ENCODE measurements at regions not wholly inside any gene's neighbourhood (a gene's known extent, or its start where the extent isn't known, plus 50 kb on each side); places are given as distances from the start of the nearest gene placed in this dataset.
A peak's percentile ranks its signal among the peaks of the same experiment; 100 is the strongest.

DNA sequence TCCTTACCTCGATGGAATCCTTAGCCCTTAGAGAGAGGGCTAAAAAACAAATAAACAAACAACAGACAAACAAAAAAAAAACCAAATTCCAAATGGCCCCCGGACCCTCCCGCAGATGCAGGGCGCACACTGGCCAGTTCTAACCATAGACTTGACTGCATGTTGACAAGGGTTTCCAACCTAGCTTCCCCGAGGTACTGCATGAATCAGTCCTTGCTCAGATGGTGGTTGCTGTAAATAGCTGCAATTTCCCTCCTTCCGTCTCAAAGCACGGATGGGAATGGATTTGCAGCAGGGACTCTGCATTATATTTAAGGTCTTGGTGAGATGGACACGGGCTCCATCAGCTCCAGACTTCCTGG lies 162.8 kb downstream of the CD47 start:
- H3K9me3 Mint-ChIP-seq (ENCODE audit: unreplicated experiment): peaks cover 3% of the 10 kb centered on the region
- H3K27ac Mint-ChIP-seq (ENCODE audit: low read depth, unreplicated experiment): no peak overlapping the region
- H3K4me1 Mint-ChIP-seq (ENCODE audit: insufficient read depth, unreplicated experiment): no peaks in the 10 kb centered on the region
- intact Hi-C loops (cut with micrococcal nuclease): loop anchor here (5.0 to 10.0 kb wide), 4 partner anchors 73 to 691 kb away; no protein-coding TSS in a partner anchor
- peak; percentile 23 for DNase-seq (ENCODE audit: unreplicated experiment)
- H3K27me3 Mint-ChIP-seq (ENCODE audit: insufficient read depth, unreplicated experiment): no peaks in the 10 kb centered on the region
- no TSS peak for BruUV-seq (replicated peaks)
- TF ChIP-seq, protein P1, sequence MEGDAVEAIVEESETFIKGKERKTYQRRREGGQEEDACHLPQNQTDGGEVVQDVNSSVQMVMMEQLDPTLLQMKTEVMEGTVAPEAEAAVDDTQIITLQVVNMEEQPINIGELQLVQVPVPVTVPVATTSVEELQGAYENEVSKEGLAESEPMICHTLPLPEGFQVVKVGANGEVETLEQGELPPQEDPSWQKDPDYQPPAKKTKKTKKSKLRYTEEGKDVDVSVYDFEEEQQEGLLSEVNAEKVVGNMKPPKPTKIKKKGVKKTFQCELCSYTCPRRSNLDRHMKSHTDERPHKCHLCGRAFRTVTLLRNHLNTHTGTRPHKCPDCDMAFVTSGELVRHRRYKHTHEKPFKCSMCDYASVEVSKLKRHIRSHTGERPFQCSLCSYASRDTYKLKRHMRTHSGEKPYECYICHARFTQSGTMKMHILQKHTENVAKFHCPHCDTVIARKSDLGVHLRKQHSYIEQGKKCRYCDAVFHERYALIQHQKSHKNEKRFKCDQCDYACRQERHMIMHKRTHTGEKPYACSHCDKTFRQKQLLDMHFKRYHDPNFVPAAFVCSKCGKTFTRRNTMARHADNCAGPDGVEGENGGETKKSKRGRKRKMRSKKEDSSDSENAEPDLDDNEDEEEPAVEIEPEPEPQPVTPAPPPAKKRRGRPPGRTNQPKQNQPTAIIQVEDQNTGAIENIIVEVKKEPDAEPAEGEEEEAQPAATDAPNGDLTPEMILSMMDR (IDR thresholded peaks at IDR 0.05; ENCODE audit: unreplicated experiment): no peak
- ChIA-PET POLR2A (interaction anchor here (0.6 to 1.5 kb wide), 2 partner anchors 12 to 162 kb away, joined by 3 read pairs; no protein-coding TSS in a partner anchor), CTCF (interaction anchor here (0.5 to 3.2 kb wide), 43 partner anchors 8 to 721 kb away, joined by 3 to 17 read pairs (median 4); partner anchors contain the start of gene IFT57)
- H3K36me3 Mint-ChIP-seq (ENCODE audit: insufficient read depth, unreplicated experiment): no peaks in the 10 kb centered on the region
- H3K4me3 Mint-ChIP-seq (ENCODE audit: unreplicated experiment): peak overlapping the region; percentile 71

DNA sequence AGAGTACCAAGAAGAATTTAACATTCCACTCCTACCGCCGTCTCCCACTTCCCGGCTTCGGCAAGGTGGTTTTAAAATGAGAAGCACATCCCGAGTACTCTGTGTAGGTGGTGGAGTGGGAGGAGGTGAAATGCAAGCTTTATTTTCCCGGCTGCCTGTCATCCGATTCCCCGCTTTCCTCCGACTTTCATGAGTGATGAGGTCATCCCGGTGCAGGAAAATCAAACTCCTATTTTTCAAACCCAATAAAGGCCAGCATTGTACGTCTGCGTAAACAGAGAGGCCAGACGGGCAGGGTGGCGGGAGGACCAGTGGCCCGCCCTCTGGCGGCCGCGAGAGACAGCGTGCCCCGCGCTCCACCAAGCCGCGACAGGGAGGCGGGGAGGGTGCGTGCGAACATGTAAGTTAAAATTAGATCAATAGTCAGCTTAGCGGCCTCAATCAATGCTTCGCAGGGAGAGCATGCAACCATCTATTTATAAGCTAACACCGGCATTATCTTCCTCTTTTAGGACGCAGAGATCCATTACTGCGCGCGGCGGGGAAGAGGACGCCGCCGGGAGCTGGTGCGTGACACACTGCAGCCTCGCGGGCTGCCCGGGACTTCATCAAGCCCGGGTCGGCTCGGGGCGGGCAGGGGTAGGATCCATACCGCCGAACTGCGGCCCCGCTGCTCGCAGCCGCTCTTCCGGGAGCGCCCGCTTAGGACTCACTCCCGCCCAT lies 163.3 kb downstream of the CD47 start:
- TF ChIP-seq, protein P1 (IDR thresholded peaks at IDR 0.05; ENCODE audit: unreplicated experiment): peak; percentile 80
- no TSS peak for BruUV-seq (replicated peaks)
- Mint-ChIP-seq H3K9me3 (ENCODE audit: unreplicated experiment) (no peaks in the 10 kb centered on the region), H3K36me3 (ENCODE audit: insufficient read depth, unreplicated experiment) (no peaks in the 10 kb centered on the region), H3K27me3 (ENCODE audit: insufficient read depth, unreplicated experiment) (no peaks in the 10 kb centered on the region), H3K4me3 (ENCODE audit: unreplicated experiment) (peak overlapping the region; percentile 71), H3K4me1 (ENCODE audit: insufficient read depth, unreplicated experiment) (no peaks in the 10 kb centered on the region), H3K27ac (ENCODE audit: low read depth, unreplicated experiment) (no peak overlapping the region)
- ChIA-PET POLR2A (interaction anchor here (0.6 to 1.5 kb wide), 2 partner anchors 12 to 162 kb away, joined by 3 read pairs; no protein-coding TSS in a partner anchor), CTCF (interaction anchor here (0.5 to 3.2 kb wide), 45 partner anchors 8 to 721 kb away, joined by 3 to 17 read pairs (median 4); partner anchors contain the start of gene IFT57)
- intact Hi-C loops (cut with micrococcal nuclease): loop anchor here (1.0 to 10.0 kb wide), 5 partner anchors 73 to 690 kb away; no protein-coding TSS in a partner anchor
- DNase-seq (ENCODE audit: unreplicated experiment): peak; percentile 62

DNA sequence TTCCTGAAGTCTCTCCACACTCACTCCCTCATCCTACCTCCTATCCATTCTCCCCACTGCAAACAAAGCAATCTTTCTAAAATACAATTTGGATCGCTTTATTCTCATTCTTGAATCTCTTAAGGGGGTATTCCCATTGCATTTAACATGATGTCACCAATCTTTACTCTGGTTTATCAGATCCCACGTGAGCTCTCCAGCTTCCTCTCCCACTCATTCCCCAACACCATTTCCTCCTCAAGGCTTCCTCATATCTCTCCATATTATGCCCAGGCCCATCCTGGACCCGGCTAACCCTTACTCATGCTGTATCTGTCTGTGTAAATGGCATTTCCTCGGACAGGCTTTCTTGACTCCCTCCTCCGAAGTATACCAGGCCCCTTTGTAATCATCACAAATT lies 165.0 kb downstream of the CD47 start:
- no peak for DNase-seq (ENCODE audit: unreplicated experiment)
- H3K27me3 Mint-ChIP-seq (ENCODE audit: insufficient read depth, unreplicated experiment): no peaks in the 10 kb centered on the region
- ChIA-PET CTCF (interaction anchor here (0.6 to 3.2 kb wide), 7 partner anchors 9 to 689 kb away, joined by 3 to 17 read pairs (median 4); no protein-coding TSS in a partner anchor), POLR2A (no interaction called here)
- no peak overlapping the region for H3K4me3 Mint-ChIP-seq (ENCODE audit: unreplicated experiment)
- no peaks in the 10 kb centered on the region for H3K36me3 Mint-ChIP-seq (ENCODE audit: insufficient read depth, unreplicated experiment)
- H3K27ac Mint-ChIP-seq (ENCODE audit: low read depth, unreplicated experiment): no peak overlapping the region
- TF ChIP-seq, protein P1 (IDR thresholded peaks at IDR 0.05; ENCODE audit: unreplicated experiment): no peak
- H3K9me3 Mint-ChIP-seq (ENCODE audit: unreplicated experiment): no peaks in the 10 kb centered on the region
- BruUV-seq (replicated peaks): no TSS peak
- intact Hi-C loops (cut with micrococcal nuclease): loop anchor here (5.0 to 10.0 kb wide), 4 partner anchors 71 to 689 kb away; no protein-coding TSS in a partner anchor
- H3K4me1 Mint-ChIP-seq (ENCODE audit: insufficient read depth, unreplicated experiment): no peaks in the 10 kb centered on the region

DNA sequence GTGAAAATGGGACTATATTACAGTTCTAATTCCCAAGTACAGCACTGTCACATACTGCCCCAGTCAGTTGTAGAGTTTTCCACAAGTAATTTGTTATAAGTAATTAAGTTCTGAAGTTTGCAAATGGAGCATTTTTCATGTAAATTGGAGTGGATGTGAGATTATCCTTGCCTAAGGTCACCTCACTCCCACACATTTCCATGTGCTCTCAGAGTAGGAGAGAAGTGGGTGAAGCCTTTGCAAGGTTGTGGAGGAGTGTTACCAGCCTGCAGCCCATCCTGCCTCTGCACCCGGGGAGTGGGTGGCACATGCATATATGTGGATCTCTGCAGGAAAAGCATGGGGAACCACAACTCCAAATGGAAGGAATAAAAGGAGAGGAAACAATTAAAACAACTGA lies 169.8 kb downstream of the CD47 start:
- no TSS peak for BruUV-seq (replicated peaks)

More for the DNA sequence above, 169.8 kb downstream of the CD47 start:
- DNase-seq (ENCODE audit: unreplicated experiment): no peak
- H3K9me3 Mint-ChIP-seq (ENCODE audit: unreplicated experiment): no peaks in the 10 kb centered on the region
- ChIA-PET CTCF (no interaction called here), POLR2A (no interaction called here)
- TF ChIP-seq, protein P1 (IDR thresholded peaks at IDR 0.05; ENCODE audit: unreplicated experiment): no peak
- no peaks in the 10 kb centered on the region for H3K4me1 Mint-ChIP-seq (ENCODE audit: insufficient read depth, unreplicated experiment)
- H3K27me3 Mint-ChIP-seq (ENCODE audit: insufficient read depth, unreplicated experiment): no peaks in the 10 kb centered on the region
- H3K27ac Mint-ChIP-seq (ENCODE audit: low read depth, unreplicated experiment): no peak overlapping the region
- H3K36me3 Mint-ChIP-seq (ENCODE audit: insufficient read depth, unreplicated experiment): no peaks in the 10 kb centered on the region
- intact Hi-C loops (cut with micrococcal nuclease): loop anchor here (10.0 kb wide), 3 partner anchors 66 to 346 kb away; no protein-coding TSS in a partner anchor
- no peak overlapping the region for H3K4me3 Mint-ChIP-seq (ENCODE audit: unreplicated experiment)

Measured in MCF 10A (cell line).